ENCODE measurements at regions not wholly inside any gene's neighbourhood (a gene's known extent, or its start where the extent isn't known, plus 50 kb on each side); places are given as distances from the start of the nearest gene placed in this dataset.

- H3K4me3 ChIP-seq (ENCODE audit: low read depth, low read length), result peak overlapping the region; percentile 91
- TF ChIP-seq CTCF (IDR thresholded peaks at IDR 0.05; ENCODE audit: low read depth, low read length, missing control alignments), result no peak
- no peak for DNase-seq (ENCODE audit: low read depth)
Measured at GRCh38 chr5:18744441-18744840, 1110.2 kb downstream of the TAF11L14 start.

- no peak for TF ChIP-seq CTCF (IDR thresholded peaks at IDR 0.05; ENCODE audit: low read depth, low read length, missing control alignments)
- DNase-seq (ENCODE audit: low read depth), result peak; percentile 45
Measured at GRCh38 chr5:18745042-18745987, 1111.1 kb downstream of the TAF11L14 start.

GRCh38 chr5:18745988-18746615 is 1111.8 kb downstream of the TAF11L14 start:
- peak overlapping the region; percentile 91 for H3K4me3 ChIP-seq (ENCODE audit: low read depth, low read length)
- no peak for TF ChIP-seq CTCF (IDR thresholded peaks at IDR 0.05; ENCODE audit: low read depth, low read length, missing control alignments)
- peak; percentile 78 for DNase-seq (ENCODE audit: low read depth)

More at GRCh38 chr5:18745042-18745987, 1111.1 kb downstream of the TAF11L14 start:
- H3K4me3 ChIP-seq (ENCODE audit: low read depth, low read length), result peak overlapping the region; percentile 91

- no peak overlapping the region for H3K4me3 ChIP-seq (ENCODE audit: low read depth, low read length)
- DNase-seq (ENCODE audit: low read depth), result no peak
- TF ChIP-seq CTCF (IDR thresholded peaks at IDR 0.05; ENCODE audit: low read depth, low read length, missing control alignments), result no peak
Measured at GRCh38 chr5:18749763-18750162, 1115.5 kb downstream of the TAF11L14 start.

GRCh38 chr5:18752317-18752716 is 1118.1 kb downstream of the TAF11L14 start:
- TF ChIP-seq CTCF (IDR thresholded peaks at IDR 0.05; ENCODE audit: low read depth, low read length, missing control alignments), result no peak
- H3K4me3 ChIP-seq (ENCODE audit: low read depth, low read length), result no peak overlapping the region
- DNase-seq (ENCODE audit: low read depth), result no peak

- DNase-seq (ENCODE audit: low read depth), result no peak
Measured at GRCh38 chr5:18754201-18754600, 1119.9 kb downstream of the TAF11L14 start.

More at GRCh38 chr5:18754201-18754600, 1119.9 kb downstream of the TAF11L14 start:
- TF ChIP-seq CTCF (IDR thresholded peaks at IDR 0.05; ENCODE audit: low read depth, low read length, missing control alignments), result no peak
- H3K4me3 ChIP-seq (ENCODE audit: low read depth, low read length), result no peak overlapping the region

All from GM12864 (cell line).